ENCODE measurements at regions not wholly inside any gene's neighbourhood (a gene's known extent, or its start where the extent isn't known, plus 50 kb on each side); places are given as distances from the start of the nearest gene placed in this dataset.
A peak's percentile ranks its signal among the peaks of the same experiment; 100 is the strongest.

- no peak overlapping the region for H3K4me3 ChIP-seq (ENCODE audit: low read depth, low read length)
- no peak for DNase-seq (ENCODE audit: low read depth)
- TF ChIP-seq, protein P1, sequence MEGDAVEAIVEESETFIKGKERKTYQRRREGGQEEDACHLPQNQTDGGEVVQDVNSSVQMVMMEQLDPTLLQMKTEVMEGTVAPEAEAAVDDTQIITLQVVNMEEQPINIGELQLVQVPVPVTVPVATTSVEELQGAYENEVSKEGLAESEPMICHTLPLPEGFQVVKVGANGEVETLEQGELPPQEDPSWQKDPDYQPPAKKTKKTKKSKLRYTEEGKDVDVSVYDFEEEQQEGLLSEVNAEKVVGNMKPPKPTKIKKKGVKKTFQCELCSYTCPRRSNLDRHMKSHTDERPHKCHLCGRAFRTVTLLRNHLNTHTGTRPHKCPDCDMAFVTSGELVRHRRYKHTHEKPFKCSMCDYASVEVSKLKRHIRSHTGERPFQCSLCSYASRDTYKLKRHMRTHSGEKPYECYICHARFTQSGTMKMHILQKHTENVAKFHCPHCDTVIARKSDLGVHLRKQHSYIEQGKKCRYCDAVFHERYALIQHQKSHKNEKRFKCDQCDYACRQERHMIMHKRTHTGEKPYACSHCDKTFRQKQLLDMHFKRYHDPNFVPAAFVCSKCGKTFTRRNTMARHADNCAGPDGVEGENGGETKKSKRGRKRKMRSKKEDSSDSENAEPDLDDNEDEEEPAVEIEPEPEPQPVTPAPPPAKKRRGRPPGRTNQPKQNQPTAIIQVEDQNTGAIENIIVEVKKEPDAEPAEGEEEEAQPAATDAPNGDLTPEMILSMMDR (conservative IDR thresholded peaks at IDR 0.05; ENCODE audit: low read depth, low read length) = no peak
Observed at GRCh38 chr18:78519394-78520062, 460.1 kb upstream of the SALL3 start.

DNA sequence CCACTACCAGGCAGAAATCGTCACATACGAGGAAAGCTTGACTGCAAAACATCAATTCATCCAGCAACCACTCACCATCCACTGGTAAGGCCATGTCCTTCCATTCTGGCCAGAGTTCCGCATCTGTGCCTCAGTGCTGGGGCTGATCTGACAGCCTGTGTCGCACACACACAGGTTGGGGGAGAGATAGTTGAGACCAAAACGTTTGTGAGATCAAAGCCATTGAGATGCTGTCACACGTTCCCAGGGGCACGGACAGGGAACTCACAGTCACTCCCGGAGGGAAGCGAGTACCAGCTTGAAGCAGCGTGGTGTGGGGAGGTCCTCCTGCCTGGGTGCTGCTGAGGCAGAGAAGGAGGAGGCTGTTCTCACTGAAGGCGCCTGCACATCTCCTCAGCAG lies 458.5 kb upstream of the SALL3 start:
- DNase-seq (ENCODE audit: low read depth) = no peak
- TF ChIP-seq, protein P1 (conservative IDR thresholded peaks at IDR 0.05; ENCODE audit: low read depth, low read length) = no peak
- no peak overlapping the region for H3K4me3 ChIP-seq (ENCODE audit: low read depth, low read length)

- TF ChIP-seq, protein P1 (conservative IDR thresholded peaks at IDR 0.05; ENCODE audit: low read depth, low read length) = no peak
- DNase-seq (ENCODE audit: low read depth) = no peak
- H3K4me3 ChIP-seq (ENCODE audit: low read depth, low read length) = no peak overlapping the region
Observed at GRCh38 chr18:78521744-78522143, 457.9 kb upstream of the SALL3 start.

DNA sequence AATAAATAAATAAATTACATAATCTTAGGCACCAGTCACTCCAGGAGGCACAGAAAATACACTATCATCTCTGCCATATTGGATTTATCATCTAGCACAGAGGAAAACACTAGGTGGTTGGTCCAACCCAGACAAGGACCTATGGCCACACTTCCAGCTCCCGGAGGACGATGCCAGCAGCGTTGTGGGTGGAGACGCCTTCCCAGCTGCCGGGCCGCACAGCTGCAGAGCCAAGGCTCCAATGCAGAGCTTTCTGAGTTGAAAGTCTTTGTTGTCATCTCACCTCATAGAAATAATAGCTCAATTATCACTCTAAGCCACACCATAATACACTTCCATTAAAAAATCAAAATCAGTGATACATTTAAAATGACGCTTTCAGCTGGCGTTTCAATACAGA lies 457.1 kb upstream of the SALL3 start:
- no peak for DNase-seq (ENCODE audit: low read depth)
- TF ChIP-seq, protein P1 (conservative IDR thresholded peaks at IDR 0.05; ENCODE audit: low read depth, low read length) = no peak
- no peak overlapping the region for H3K4me3 ChIP-seq (ENCODE audit: low read depth, low read length)

DNA sequence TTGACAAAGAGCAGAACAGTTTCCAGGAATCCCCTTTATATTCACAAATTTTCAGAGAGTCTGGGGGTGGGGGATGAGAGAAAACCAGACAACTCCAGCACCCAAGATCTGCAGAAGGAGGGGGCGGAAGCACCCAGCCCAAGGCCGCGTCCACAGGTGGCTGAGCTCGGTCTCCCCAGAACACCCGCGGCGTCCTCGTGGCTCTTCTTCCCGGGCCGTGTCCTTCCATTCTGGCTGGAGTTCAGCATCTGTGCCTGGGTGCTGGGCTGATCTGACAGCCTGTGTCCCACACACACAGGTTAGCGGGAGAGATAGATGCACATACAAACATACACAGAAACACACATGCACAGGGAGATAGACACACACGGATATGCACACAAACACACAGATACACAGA lies 455.8 kb upstream of the SALL3 start:
- H3K4me3 ChIP-seq (ENCODE audit: low read depth, low read length) = no peak overlapping the region
- TF ChIP-seq, protein P1 (conservative IDR thresholded peaks at IDR 0.05; ENCODE audit: low read depth, low read length) = no peak
- DNase-seq (ENCODE audit: low read depth) = no peak

DNA sequence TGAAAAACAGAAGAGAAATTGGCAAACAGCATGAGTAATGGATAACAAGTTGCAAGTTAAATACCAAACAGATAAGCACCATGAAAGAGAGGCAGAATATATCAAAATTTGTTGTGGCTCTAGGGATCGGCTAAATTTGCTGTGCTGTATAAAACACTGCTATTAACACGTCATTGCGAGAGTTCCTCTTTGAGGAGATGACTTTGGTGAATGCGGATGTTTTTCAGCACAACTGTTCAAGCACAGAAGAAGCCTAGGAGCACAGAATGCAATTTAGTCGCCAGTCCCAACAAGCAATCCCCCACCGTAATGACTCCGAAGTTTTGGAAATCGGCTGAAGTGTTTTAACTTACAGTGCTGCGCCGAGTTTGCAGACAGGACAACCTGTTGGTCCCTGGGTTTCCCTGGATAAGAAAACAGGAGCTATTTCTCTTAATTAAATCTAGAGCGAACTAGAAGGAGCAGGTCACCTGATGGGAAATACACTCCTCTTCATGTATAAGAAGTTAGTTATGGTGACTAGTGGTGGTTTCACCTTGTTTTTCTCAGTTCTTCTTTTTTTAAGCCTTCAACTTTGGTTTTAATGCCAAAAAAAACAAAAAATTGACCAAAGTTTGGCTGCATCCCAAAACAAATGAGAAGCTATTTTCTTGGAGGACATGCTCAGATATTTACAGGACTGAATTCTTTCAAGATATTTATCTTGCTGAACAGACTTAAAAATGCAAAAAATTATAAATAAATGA lies 454.1 kb upstream of the SALL3 start:
- DNase-seq (ENCODE audit: low read depth) = peak; percentile 38
- TF ChIP-seq, protein P1 (conservative IDR thresholded peaks at IDR 0.05; ENCODE audit: low read depth, low read length) = no peak
- no peak overlapping the region for H3K4me3 ChIP-seq (ENCODE audit: low read depth, low read length)

DNA sequence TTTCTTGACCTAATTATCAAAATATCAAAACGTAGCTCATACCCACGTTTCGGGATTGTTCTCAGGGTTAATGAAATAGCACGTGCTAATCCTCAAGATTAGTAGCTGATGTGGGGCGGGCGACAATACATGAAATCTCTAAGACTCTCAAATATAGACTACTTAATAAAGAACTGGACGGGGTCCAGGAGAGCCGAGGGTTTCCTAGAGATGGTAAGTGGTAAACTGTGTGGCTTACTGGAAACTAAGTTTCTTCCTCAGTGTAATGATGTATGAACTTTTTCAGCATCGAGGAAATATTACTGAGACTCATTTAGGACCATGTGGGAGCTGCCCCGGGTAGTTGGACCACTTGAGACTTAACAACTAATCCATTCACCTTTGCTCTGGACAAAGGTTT lies 453.3 kb upstream of the SALL3 start:
- no peak overlapping the region for H3K4me3 ChIP-seq (ENCODE audit: low read depth, low read length)
- DNase-seq (ENCODE audit: low read depth) = no peak
- TF ChIP-seq, protein P1 (conservative IDR thresholded peaks at IDR 0.05; ENCODE audit: low read depth, low read length) = no peak
